HuH-7.5 (cell line): ENCODE measurements at regions not wholly inside any gene's neighbourhood (a gene's known extent, or its start where the extent isn't known, plus 50 kb on each side); places are given as distances from the start of the nearest gene placed in this dataset.

ENCODE experiments used
- DNase-seq: peaks from one replicate; pipeline ENCODE4 v3.0.0; 2011; ENCODE audit warnings: low spot score

- no peak for DNase-seq
Measured at GRCh38 chr1:221913351-221913892, 171.5 kb upstream of the DUSP10 start.

- no peak for DNase-seq
Measured at GRCh38 chr1:221912230-221912629, 170.3 kb upstream of the DUSP10 start.

GRCh38 chr1:221911714-221912113, 169.8 kb upstream of the DUSP10 start:
- no peak for DNase-seq

- no peak for DNase-seq
Measured at GRCh38 chr1:221910222-221910621, 168.3 kb upstream of the DUSP10 start.

- no peak for DNase-seq
Measured at GRCh38 chr1:221908573-221908972, 166.7 kb upstream of the DUSP10 start.

- DNase-seq: no peak
Measured at GRCh38 chr1:221907166-221907932, 165.5 kb upstream of the DUSP10 start.

- DNase-seq: no peak
Measured at GRCh38 chr1:221905802-221906201, 163.9 kb upstream of the DUSP10 start.

GRCh38 chr1:221904319-221904718, 162.4 kb upstream of the DUSP10 start:
- DNase-seq: no peak

GRCh38 chr1:221903594-221903993, 161.7 kb upstream of the DUSP10 start:
- DNase-seq: no peak

GRCh38 chr1:221902961-221903360, 161.1 kb upstream of the DUSP10 start:
- no peak for DNase-seq

GRCh38 chr1:221900678-221901077, 158.8 kb upstream of the DUSP10 start:
- DNase-seq: no peak

- DNase-seq: no peak
Measured at GRCh38 chr1:221897321-221897721, 155.4 kb upstream of the DUSP10 start.

GRCh38 chr1:221892301-221892830, 150.5 kb upstream of the DUSP10 start:
- no peak for DNase-seq

- DNase-seq: no peak
Measured at GRCh38 chr1:221891708-221892107, 149.8 kb upstream of the DUSP10 start.

GRCh38 chr1:221888801-221889200, 146.9 kb upstream of the DUSP10 start:
- DNase-seq: no peak

GRCh38 chr1:221888218-221888617, 146.3 kb upstream of the DUSP10 start:
- DNase-seq: no peak

- DNase-seq: no peak
Measured at GRCh38 chr1:221887758-221888157, 145.9 kb upstream of the DUSP10 start.

- no peak for DNase-seq
Measured at GRCh38 chr1:221887415-221887746, 145.5 kb upstream of the DUSP10 start.

GRCh38 chr1:221886743-221887414, 145.0 kb upstream of the DUSP10 start:
- DNase-seq: peak; percentile 34

GRCh38 chr1:221886311-221886710, 144.4 kb upstream of the DUSP10 start:
- DNase-seq: no peak

- no peak for DNase-seq
Measured at GRCh38 chr1:221884821-221885220, 142.9 kb upstream of the DUSP10 start.

GRCh38 chr1:221881805-221882581, 140.1 kb upstream of the DUSP10 start:
- no peak for DNase-seq
